Effector memory CD4-positive, alpha-beta T cell (primary cell): ENCODE measurements at regions not wholly inside any gene's neighbourhood (a gene's known extent, or its start where the extent isn't known, plus 50 kb on each side); places are given as distances from the start of the nearest gene placed in this dataset.

ENCODE experiments used
- DNase-seq, 3 donors: peaks; one replicate each; pipeline ENCODE4 v3.0.0-alpha.2; 2020
- H3K27ac ChIP-seq: 2 replicates; pipeline ENCODE4 v1.7.0; 2013; ENCODE audit warnings: mild to moderate bottlenecking, low read length, moderate library complexity; ENCODE audit not compliant: insufficient read depth, poor library complexity, severe bottlenecking
- H3K27me3 ChIP-seq: replicated peaks from 2 replicates; pipeline ENCODE4 v1.7.0; 2013; ENCODE audit warnings: mild to moderate bottlenecking, low read length; ENCODE audit not compliant: insufficient read depth, control insufficient read depth, poor library complexity, severe bottlenecking
- H3K36me3 ChIP-seq: 2 replicates; pipeline ENCODE4 v1.7.0; 2013; ENCODE audit warnings: mild to moderate bottlenecking, low read length, moderate library complexity; ENCODE audit not compliant: control insufficient read depth, insufficient read depth
- H3K4me1 ChIP-seq: 2 replicates; pipeline ENCODE4 v1.7.0; 2013; ENCODE audit warnings: low read length, mild to moderate bottlenecking; ENCODE audit not compliant: control insufficient read depth, insufficient read depth, poor library complexity, severe bottlenecking
- H3K4me3 ChIP-seq: 2 replicates; pipeline ENCODE4 v1.7.0; 2013; ENCODE audit warnings: low read length, low read depth, mild to moderate bottlenecking; ENCODE audit not compliant: insufficient read depth, poor library complexity, severe bottlenecking
- H3K9me3 ChIP-seq: 2 replicates; pipeline ENCODE4 v1.7.0; 2013; ENCODE audit warnings: mild to moderate bottlenecking, low read length, moderate library complexity; ENCODE audit not compliant: control insufficient read depth

DNA sequence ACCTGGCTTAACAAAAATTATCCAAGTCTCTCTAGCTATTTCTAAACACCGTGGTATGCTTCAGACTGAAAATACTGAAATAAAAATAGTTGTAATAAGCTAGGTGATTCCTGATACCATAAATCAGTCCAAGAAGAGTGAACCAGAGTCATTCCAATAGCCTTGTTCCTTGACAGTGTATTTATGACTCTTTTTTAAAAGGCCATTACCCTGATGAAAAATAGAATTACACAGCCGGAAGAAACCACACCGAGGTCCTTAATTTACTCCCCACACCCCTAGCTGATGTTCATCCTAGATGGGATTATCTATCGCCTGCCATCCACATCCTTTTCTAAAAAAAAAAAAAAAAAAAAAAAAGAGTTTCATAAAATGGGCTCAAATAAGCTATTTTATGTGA is 457.6 kb upstream of the GRAMD2B start:
- H3K27me3 ChIP-seq: no peaks in the 10 kb centered on the region
- H3K9me3 ChIP-seq: no peaks in the 10 kb centered on the region
- no peak overlapping the region for H3K4me3 ChIP-seq
- DNase-seq: no peak
- no peak overlapping the region for H3K27ac ChIP-seq
- H3K36me3 ChIP-seq: no peaks in the 10 kb centered on the region
- no peaks in the 10 kb centered on the region for H3K4me1 ChIP-seq

- no peaks in the 10 kb centered on the region for H3K9me3 ChIP-seq
- H3K4me3 ChIP-seq: no peak overlapping the region
- no peak for DNase-seq
- H3K27ac ChIP-seq: no peak overlapping the region
- H3K36me3 ChIP-seq: no peaks in the 10 kb centered on the region
- no peaks in the 10 kb centered on the region for H3K4me1 ChIP-seq
- no peaks in the 10 kb centered on the region for H3K27me3 ChIP-seq
Observed at GRCh38 chr5:125967576-125967975, 455.6 kb upstream of the GRAMD2B start.

GRCh38 chr5:125969011-125969813 is 454.0 kb upstream of the GRAMD2B start:
- DNase-seq: no peak
- no peak overlapping the region for H3K27ac ChIP-seq
- H3K4me3 ChIP-seq: no peak overlapping the region
- H3K36me3 ChIP-seq: no peaks in the 10 kb centered on the region
- H3K27me3 ChIP-seq: no peaks in the 10 kb centered on the region
- H3K9me3 ChIP-seq: no peaks in the 10 kb centered on the region
- no peaks in the 10 kb centered on the region for H3K4me1 ChIP-seq

- Histone ChIP-seq H3K4me3 (no peak overlapping the region), H3K36me3 (no peaks in the 10 kb centered on the region)
- DNase-seq: no peak
Observed at GRCh38 chr5:125969814-125970171, 453.4 kb upstream of the GRAMD2B start.

DNA sequence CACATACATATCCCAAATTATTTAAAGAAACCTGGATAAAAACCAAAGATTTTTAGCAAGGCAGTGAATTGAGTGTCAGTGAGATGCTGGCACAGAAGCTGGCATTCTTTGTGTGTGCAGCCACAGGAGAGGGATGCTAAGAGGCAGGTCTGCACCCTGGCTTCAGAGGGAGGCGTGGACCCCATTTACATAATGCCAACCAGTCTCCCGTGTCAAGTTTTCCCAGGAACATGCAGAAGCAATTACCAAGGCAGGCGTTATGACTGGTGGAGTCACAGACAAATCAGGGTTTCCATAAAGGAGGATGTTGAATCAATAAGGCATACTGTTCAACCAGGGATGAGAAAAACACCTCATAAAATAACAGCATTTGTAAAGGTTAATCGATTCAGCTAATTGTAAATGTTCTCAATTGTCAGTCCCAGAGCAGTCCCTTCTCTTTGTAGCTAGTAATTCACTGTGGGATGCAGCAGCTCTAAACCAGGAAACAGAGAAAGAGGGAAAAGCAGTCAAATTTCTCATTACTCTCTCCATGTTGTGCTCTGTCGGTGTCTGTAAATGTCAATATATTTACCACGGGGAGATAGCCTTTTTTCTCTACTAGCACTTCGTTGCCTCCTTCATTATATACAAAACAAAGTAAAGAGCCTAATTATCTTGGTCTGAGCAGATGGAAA is 452.4 kb upstream of the GRAMD2B start:
- Histone ChIP-seq H3K4me1 (no peaks in the 10 kb centered on the region), H3K36me3 (no peaks in the 10 kb centered on the region), H3K9me3 (no peaks in the 10 kb centered on the region), H3K4me3 (no peak overlapping the region), H3K27me3 (no peaks in the 10 kb centered on the region), H3K27ac (no peak overlapping the region)
- no peak for DNase-seq

More at GRCh38 chr5:125969814-125970171, 453.4 kb upstream of the GRAMD2B start:
- H3K27me3 ChIP-seq: no peaks in the 10 kb centered on the region
- no peaks in the 10 kb centered on the region for H3K9me3 ChIP-seq
- no peaks in the 10 kb centered on the region for H3K4me1 ChIP-seq
- no peak overlapping the region for H3K27ac ChIP-seq

DNA sequence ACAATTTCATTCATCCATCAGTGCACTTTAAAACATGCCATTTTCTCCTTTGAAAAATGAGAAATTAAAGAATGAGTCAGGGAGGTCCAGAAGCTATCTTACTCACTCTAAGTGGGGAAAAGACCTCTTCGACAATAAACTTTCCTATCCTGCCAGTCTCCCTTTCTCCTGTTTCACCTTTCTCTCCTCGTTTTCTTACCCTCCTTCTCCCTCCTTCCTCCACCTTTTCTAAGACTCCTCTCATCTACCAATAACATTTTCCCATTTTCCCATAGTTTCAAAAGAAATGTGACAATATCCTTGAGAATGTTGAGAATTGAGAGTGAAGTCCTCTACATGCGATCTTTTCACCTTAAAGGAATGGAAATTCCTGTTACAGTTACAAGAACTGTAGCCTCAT is 450.5 kb upstream of the GRAMD2B start:
- no peak for DNase-seq
- no peaks in the 10 kb centered on the region for H3K36me3 ChIP-seq
- no peaks in the 10 kb centered on the region for H3K27me3 ChIP-seq
- H3K4me3 ChIP-seq: no peak overlapping the region
- no peaks in the 10 kb centered on the region for H3K4me1 ChIP-seq
- no peaks in the 10 kb centered on the region for H3K9me3 ChIP-seq
- no peak overlapping the region for H3K27ac ChIP-seq

DNA sequence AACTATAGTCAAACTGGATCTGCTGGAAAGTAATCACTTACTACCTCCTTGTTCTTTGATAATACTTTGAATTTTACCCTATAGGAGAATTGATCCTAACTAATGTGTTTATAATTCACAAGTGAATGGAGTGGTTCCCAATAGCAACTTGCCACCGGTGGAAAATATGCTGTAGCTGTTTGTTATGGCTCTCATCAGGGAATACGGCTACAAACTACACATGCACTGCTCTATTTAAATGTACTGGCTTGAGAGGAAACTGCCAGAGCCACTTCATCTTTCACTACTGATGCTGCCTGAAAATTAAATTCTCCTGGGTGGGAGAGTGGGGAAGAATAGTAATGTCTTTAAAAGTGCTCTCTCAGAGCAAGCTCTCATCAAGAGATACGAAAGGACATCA is 448.5 kb upstream of the GRAMD2B start:
- H3K27ac ChIP-seq: no peak overlapping the region
- no peaks in the 10 kb centered on the region for H3K36me3 ChIP-seq
- no peaks in the 10 kb centered on the region for H3K4me1 ChIP-seq
- H3K27me3 ChIP-seq: no peaks in the 10 kb centered on the region
- no peak for DNase-seq
- no peaks in the 10 kb centered on the region for H3K9me3 ChIP-seq
- H3K4me3 ChIP-seq: no peak overlapping the region

DNA sequence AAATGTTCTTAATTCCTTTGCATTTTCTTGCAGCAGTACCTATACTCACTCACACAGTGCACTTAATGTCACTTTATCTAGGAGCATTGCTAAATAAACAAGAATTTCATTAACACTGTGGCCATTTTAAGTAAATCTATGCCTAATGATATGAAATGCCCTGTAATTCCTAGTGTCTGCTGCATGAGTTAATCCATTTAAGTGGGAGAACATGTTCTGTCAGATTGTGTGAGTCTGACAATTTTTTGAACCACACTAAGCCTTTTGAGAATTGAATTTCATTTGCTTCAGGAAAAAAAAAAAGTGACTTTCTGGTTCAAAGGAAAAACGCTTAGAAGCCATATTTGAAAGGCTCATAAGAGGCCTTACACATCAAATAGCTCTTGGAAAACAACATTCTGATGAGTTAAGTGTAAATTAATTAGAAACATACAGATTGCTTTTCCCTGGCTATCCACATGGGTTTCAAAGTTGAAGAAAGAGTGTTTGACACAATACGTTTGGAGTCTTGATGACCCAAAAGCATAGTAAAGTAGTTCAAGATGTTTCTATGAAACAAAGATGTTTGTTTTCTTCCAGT is 446.7 kb upstream of the GRAMD2B start:
- Histone ChIP-seq H3K4me1 (no peaks in the 10 kb centered on the region), H3K9me3 (no peaks in the 10 kb centered on the region), H3K27me3 (no peaks in the 10 kb centered on the region), H3K4me3 (no peak overlapping the region), H3K36me3 (no peaks in the 10 kb centered on the region), H3K27ac (no peak overlapping the region)
- DNase-seq: no peak

GRCh38 chr5:125978015-125978414 is 445.2 kb upstream of the GRAMD2B start:
- H3K4me3 ChIP-seq: no peak overlapping the region

DNA sequence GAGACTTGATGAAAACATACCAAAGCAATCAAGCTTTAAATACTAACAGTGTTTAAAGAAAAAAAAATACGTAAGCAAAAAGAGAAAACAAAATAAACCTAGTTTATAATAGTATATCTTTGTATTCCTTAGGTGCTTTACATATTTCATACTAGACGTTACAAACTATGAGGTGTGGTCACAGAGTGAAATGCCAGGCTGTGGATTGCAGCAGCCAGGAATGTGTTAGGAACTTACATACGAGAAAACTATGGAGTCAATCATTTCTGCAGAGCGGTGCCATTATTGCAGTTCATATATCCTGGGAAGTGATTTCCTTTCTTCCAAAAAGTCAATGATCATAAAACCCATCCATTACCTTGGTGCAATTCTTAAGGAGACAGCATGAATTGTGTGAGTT is 443.6 kb upstream of the GRAMD2B start:
- no peaks in the 10 kb centered on the region for H3K27me3 ChIP-seq
- H3K4me1 ChIP-seq: no peaks in the 10 kb centered on the region
- H3K36me3 ChIP-seq: no peaks in the 10 kb centered on the region
- no peak overlapping the region for H3K4me3 ChIP-seq
- no peak overlapping the region for H3K27ac ChIP-seq
- H3K9me3 ChIP-seq: no peaks in the 10 kb centered on the region
- no peak for DNase-seq

More at GRCh38 chr5:125978015-125978414, 445.2 kb upstream of the GRAMD2B start:
- H3K9me3 ChIP-seq: no peaks in the 10 kb centered on the region
- no peak overlapping the region for H3K27ac ChIP-seq
- H3K4me1 ChIP-seq: no peaks in the 10 kb centered on the region
- no peaks in the 10 kb centered on the region for H3K36me3 ChIP-seq
- H3K27me3 ChIP-seq: no peaks in the 10 kb centered on the region
- no peak for DNase-seq
